ENCODE measurements at regions not wholly inside any gene's neighbourhood (a gene's known extent, or its start where the extent isn't known, plus 50 kb on each side); places are given as distances from the start of the nearest gene placed in this dataset.

DNA sequence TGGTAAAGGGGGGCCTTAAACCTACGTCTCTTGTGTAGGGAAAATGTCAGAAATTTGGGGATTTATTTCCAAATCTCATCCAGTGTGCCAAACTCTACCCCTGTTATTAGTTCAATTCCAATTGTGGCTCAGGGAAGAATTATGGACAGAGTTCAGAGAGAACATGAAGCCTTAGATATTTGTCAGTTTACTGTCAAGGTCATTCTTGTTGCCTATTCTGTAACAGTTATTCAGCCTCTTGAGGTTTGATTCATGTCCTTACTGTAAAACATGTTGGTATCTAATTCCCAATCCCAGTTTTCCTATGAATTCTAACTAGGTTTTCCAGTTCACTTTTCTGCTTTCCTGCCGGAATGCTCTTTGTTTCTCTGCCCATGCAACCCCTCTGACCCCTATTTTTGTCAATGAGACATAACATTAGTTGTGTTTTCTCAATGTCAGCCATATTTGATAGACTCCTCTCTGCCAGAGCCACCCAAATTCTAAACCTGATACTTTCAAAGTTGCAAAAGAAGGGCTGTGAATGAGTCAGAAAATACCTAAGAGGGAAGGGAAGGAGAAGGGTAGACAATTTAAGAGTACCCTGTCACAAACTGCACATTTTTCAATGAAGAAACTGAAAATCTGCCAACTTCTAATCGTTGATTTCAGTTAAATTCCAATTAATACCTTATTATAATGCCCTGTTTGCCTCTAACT, 52.4 kb downstream of the ATOSA start:
- peak; percentile 2 for DNase-seq (ENCODE audit: low read depth)
- no peak for TF ChIP-seq CTCF (IDR thresholded peaks at IDR 0.05; ENCODE audit: insufficient read depth, low read depth, low read length, missing control alignments)
- H3K4me3 ChIP-seq (ENCODE audit: low read length) = no peak overlapping the region

GRCh38 chr15:52624262-52624661, 54.9 kb downstream of the ATOSA start:
- no peak overlapping the region for H3K4me3 ChIP-seq (ENCODE audit: low read length)
- DNase-seq (ENCODE audit: low read depth) = no peak
- TF ChIP-seq CTCF (IDR thresholded peaks at IDR 0.05; ENCODE audit: insufficient read depth, low read depth, low read length, missing control alignments) = no peak

DNA sequence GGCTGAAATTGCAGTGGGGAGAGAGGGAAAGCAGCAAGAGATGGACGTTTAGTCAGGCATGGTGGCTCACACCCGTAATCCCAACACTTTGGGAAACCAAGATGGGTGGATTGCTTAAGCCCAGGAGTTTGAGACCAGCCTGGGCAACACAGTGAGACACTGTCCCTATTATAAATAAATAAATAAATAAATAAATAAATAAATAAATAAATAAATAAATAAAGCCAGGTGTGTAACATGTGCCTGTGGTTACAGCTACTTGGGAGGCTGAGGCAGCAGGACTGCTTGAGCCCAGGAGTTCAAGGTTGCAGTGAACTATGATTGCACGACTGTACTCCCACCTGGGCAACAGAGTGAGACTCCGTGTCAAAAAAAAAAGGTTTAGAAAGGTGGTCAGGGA, 54.0 kb upstream of the ARPP19 start:
- H3K4me3 ChIP-seq (ENCODE audit: low read length) = no peak overlapping the region
- DNase-seq (ENCODE audit: low read depth) = no peak
- TF ChIP-seq CTCF (IDR thresholded peaks at IDR 0.05; ENCODE audit: insufficient read depth, low read depth, low read length, missing control alignments) = no peak

GRCh38 chr15:52620496-52620895, 51.7 kb upstream of the ARPP19 start:
- H3K4me3 ChIP-seq (ENCODE audit: low read length) = no peak overlapping the region
- no peak for TF ChIP-seq CTCF (IDR thresholded peaks at IDR 0.05; ENCODE audit: insufficient read depth, low read depth, low read length, missing control alignments)
- DNase-seq (ENCODE audit: low read depth) = no peak
